MM.1S (cell line): ENCODE measurements at regions not wholly inside any gene's neighbourhood (a gene's known extent, or its start where the extent isn't known, plus 50 kb on each side); places are given as distances from the start of the nearest gene placed in this dataset.

Experiments
- CTCF ChIP-seq: fragments of 300-600 bp; sonication (generic); IDR thresholded peaks from 2 replicates; pipeline ENCODE4 v1.5.1; 2016; ENCODE audit warnings: antibody characterized with exemption, low read length, mixed read lengths
- EZH2 ChIP-seq: fragments of 300-600 bp; sonication (generic); optimal IDR thresholded peaks from 2 replicates; pipeline ENCODE3; 2017; ENCODE audit warnings: low read depth, mild to moderate bottlenecking, antibody characterized with exemption, low read length, mixed read lengths
- EZH2phosphoT487 ChIP-seq: fragments of 300-600 bp; sonication (generic); IDR thresholded peaks from 2 replicates; pipeline ENCODE4 v1.6.1; 2018; ENCODE audit warnings: antibody characterized with exemption, low read length

GRCh38 chr3:146865175-146865755 is 260.1 kb upstream of the PLSCR5 start:
- TF ChIP-seq CTCF (no peak), EZH2 (no peak), EZH2phosphoT487 (no peak)
